Heart right ventricle (tissue), 16 donors: ENCODE measurements at regions not wholly inside any gene's neighbourhood (a gene's known extent, or its start where the extent isn't known, plus 50 kb on each side); places are given as distances from the start of the nearest gene placed in this dataset.

ENCODE experiments used
- ATAC-seq, 8 donors: fragments of 200-7000 bp; cut with Tn5 transposase; one replicate each; pipeline ENCODE4 v1.9.1; 2020; ENCODE audit warnings: mild to moderate bottlenecking in 8 of 8, moderate library complexity in 8 of 8, moderate number of reproducible peaks in 1 of 8
- DNase-seq, 2 donors: peaks; one replicate each; pipeline ENCODE4 v3.0.0-alpha.2; 2020
- H3K27ac ChIP-seq, 10 donors: fragments of 200-600 bp; sonication (generic) in 2 of 10; one replicate each; pipeline versions ENCODE4 v1.5.0 to v1.8.0; 2020 to 2022; ENCODE audit warnings: mild to moderate bottlenecking in 3 of 10
- H3K27me3 ChIP-seq, 7 donors: fragments of 200-600 bp; one replicate each; pipeline ENCODE4 v1.8.0; 2021 to 2022; ENCODE audit warnings: mild to moderate bottlenecking in 2 of 7
- H3K36me3 ChIP-seq, 9 donors: fragments of 200-600 bp; sonication (generic) in 1 of 9; one replicate each; pipeline versions ENCODE4 v1.5.0 to v1.8.0; 2020 to 2022; ENCODE audit warnings: mild to moderate bottlenecking in 2 of 9
- H3K4me1 ChIP-seq, 9 donors: fragments of 200-600 bp; sonication (generic) in 1 of 9; one replicate each; pipeline versions ENCODE4 v1.5.0 to v1.8.0; 2020 to 2022; ENCODE audit warnings: mild to moderate bottlenecking in 4 of 9
- H3K4me3 ChIP-seq, 10 donors: fragments of 200-600 bp; sonication (generic) in 2 of 10; one replicate each; pipeline versions ENCODE4 v1.5.0 to v1.8.0; 2020 to 2022; ENCODE audit warnings: mild to moderate bottlenecking in 7 of 10, moderate library complexity in 2 of 10
- H3K9me3 ChIP-seq, 11 donors: fragments of 200-600 bp in 10 of 11; sonication (generic) in 2 of 11; one replicate each; pipeline versions ENCODE4 v1.5.0 to v1.8.0; 2013 to 2022; ENCODE audit warnings: mild to moderate bottlenecking in 2 of 11, control low read depth in 1 of 11, moderate library complexity in 1 of 11
- WGBS, 2 donors: extraction: QIAGEN DNeasy Blood & Tissue Kit; methylation state at CpG; one replicate each; pipeline ENCODE4 v1.1.7; 2013; ENCODE audit warnings: inconsistent platforms in 1 of 2; 5-methylcytosine and 5-hydroxymethylcytosine counted together
- intact Hi-C, 10 donors: fragments of 100-400 bp; cut with DNase I; formaldehyde crosslinking; loops; one replicate each; pipeline versions ENCODE4 v1.11.1 to v1.14.2; 2022
- TF ChIP-seq, protein P1 (sequence below), 9 donors: fragments of 200-600 bp; sonication (generic) in 2 of 9; IDR thresholded peaks; one replicate each; pipeline versions ENCODE4 v1.5.0 to v1.8.0; 2021 to 2022; ENCODE audit warnings: antibody characterized with exemption in 9 of 9, mild to moderate bottlenecking in 5 of 9, moderate library complexity in 1 of 9
- donor health status: Arrhythmogenic right ventricular cardiomyopathy.
- donor health status: ischemic (EF 13 %, LVEDD 7.1; RV severe dilation, severe dysfunction).
- donor health status: healthy with polysubstance abuse.
- donor health status: DM: no; HTN: yes; CAD: no.
- donor health status: DM: no; HTN: no; CAD: no.
- donor health status: ischemic (EF 25% LVEDD 6.9; RV normal size, moderate dysfunction).
- donor health status: ischemic (EF 25% LVEDD 5.7; RV mildly dilated, moderate dysfunction).
- donor health status: healthy.
- donor health status: DM: yes; HTN: yes; CAD: no.
- donor health status: Ischemic cardiomyopathy.
- donor health status: ischemic (EF 35%, LVEDD 5.7; RV mildly dilated, moderate dysfunction).
- donor health status: nonischemic (EF 11% LVEDD 7.7; RV severe dilation, severe dysfunction).
- donor health status: DM: yes; HTN: yes; CAD: no.
- donor health status: PGD.
- donor health status: ischemic (EF 29% LVEDD 5.4; RV normal size, mild dysfunction).
- donor health status: nonischemic (EF 23%, LVEDD 6.1; RV moderate dilation, normal function).

- 79 to 91% methylated on average over 2 of the region's 2 CpGs for WGBS, 2 donors
- no peaks in the 10 kb centered on the region for H3K36me3 ChIP-seq
- intact Hi-C loops = loop anchor here in 1 of 10 donors (10.0 kb wide), 1 partner anchor 840 kb away; no protein-coding TSS in a partner anchor
- no peaks in the 10 kb centered on the region for H3K9me3 ChIP-seq
- no peak overlapping the region for H3K4me3 ChIP-seq
- H3K4me1 ChIP-seq = peaks cover 0 to 9% (median 0%) of the 10 kb centered on the region in 9 donors
- no peak for DNase-seq
- ATAC-seq = no peak
- no peak overlapping the region for H3K27ac ChIP-seq
- TF ChIP-seq, protein P1, sequence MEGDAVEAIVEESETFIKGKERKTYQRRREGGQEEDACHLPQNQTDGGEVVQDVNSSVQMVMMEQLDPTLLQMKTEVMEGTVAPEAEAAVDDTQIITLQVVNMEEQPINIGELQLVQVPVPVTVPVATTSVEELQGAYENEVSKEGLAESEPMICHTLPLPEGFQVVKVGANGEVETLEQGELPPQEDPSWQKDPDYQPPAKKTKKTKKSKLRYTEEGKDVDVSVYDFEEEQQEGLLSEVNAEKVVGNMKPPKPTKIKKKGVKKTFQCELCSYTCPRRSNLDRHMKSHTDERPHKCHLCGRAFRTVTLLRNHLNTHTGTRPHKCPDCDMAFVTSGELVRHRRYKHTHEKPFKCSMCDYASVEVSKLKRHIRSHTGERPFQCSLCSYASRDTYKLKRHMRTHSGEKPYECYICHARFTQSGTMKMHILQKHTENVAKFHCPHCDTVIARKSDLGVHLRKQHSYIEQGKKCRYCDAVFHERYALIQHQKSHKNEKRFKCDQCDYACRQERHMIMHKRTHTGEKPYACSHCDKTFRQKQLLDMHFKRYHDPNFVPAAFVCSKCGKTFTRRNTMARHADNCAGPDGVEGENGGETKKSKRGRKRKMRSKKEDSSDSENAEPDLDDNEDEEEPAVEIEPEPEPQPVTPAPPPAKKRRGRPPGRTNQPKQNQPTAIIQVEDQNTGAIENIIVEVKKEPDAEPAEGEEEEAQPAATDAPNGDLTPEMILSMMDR (IDR thresholded peaks at IDR 0.05) = no peak
- no peaks in the 10 kb centered on the region for H3K27me3 ChIP-seq
Measured at GRCh38 chr11:10945196-10945595, 87.3 kb upstream of the ZBED5 start.

GRCh38 chr11:10943968-10944367 is 86.1 kb upstream of the ZBED5 start:
- 59 to 78% methylated on average over 2 of the region's 2 CpGs for WGBS, 2 donors
- Histone ChIP-seq H3K36me3 (no peaks in the 10 kb centered on the region), H3K4me3 (no peak overlapping the region), H3K27ac (no peak overlapping the region), H3K9me3 (no peaks in the 10 kb centered on the region), H3K4me1 (peaks cover 0 to 9% (median 0%) of the 10 kb centered on the region in 9 donors), H3K27me3 (no peaks in the 10 kb centered on the region)
- intact Hi-C loops = loop anchor here in 2 of 10 donors (5.0 to 10.0 kb wide), 3 partner anchors 63 to 841 kb away; no protein-coding TSS in a partner anchor
- TF ChIP-seq, protein P1 (IDR thresholded peaks at IDR 0.05) = no peak
- DNase-seq (no peak), ATAC-seq (peak in 4 of 8 donors; percentile 22 to 52 (median 42))

GRCh38 chr11:10942620-10943019 is 84.8 kb upstream of the ZBED5 start:
- no peak overlapping the region for H3K27ac ChIP-seq
- H3K9me3 ChIP-seq = no peaks in the 10 kb centered on the region
- H3K4me1 ChIP-seq = peaks cover 0 to 9% (median 0%) of the 10 kb centered on the region in 9 donors
- TF ChIP-seq, protein P1 (IDR thresholded peaks at IDR 0.05) = no peak
- no peaks in the 10 kb centered on the region for H3K36me3 ChIP-seq
- DNase-seq (no peak), ATAC-seq (peak in 1 of 8 donors; percentile 11)
- 68 to 71% methylated on average over 3 of the region's 3 CpGs for WGBS, 2 donors
- H3K4me3 ChIP-seq = no peak overlapping the region
- intact Hi-C loops = loop anchor here in 2 of 10 donors (5.0 to 10.0 kb wide), 3 partner anchors 65 to 842 kb away; no protein-coding TSS in a partner anchor
- H3K27me3 ChIP-seq = no peaks in the 10 kb centered on the region

- no peaks in the 10 kb centered on the region for H3K9me3 ChIP-seq
- no peak for DNase-seq
- no peaks in the 10 kb centered on the region for H3K36me3 ChIP-seq
- intact Hi-C loops = loop anchor here in 2 of 10 donors (5.0 to 10.0 kb wide), 3 partner anchors 65 to 843 kb away; no protein-coding TSS in a partner anchor
- no peak overlapping the region for H3K27ac ChIP-seq
- no peaks in the 10 kb centered on the region for H3K27me3 ChIP-seq
- ATAC-seq = no peak
- 84 to 89% methylated on average over 1 of the region's 1 CpG for WGBS, 2 donors
- H3K4me1 ChIP-seq = peaks cover 0 to 9% (median 0%) of the 10 kb centered on the region in 9 donors
- TF ChIP-seq, protein P1 (IDR thresholded peaks at IDR 0.05) = no peak
- no peak overlapping the region for H3K4me3 ChIP-seq
Measured at GRCh38 chr11:10941871-10942270, 84.0 kb upstream of the ZBED5 start.
